Breast epithelium (tissue), 3 donors: ENCODE measurements at regions not wholly inside any gene's neighbourhood (a gene's known extent, or its start where the extent isn't known, plus 50 kb on each side); places are given as distances from the start of the nearest gene placed in this dataset.
"Not testable (repeated sequence)": the region's sequence is repeated elsewhere in the genome, so short reads cannot be mapped to it uniquely, and the experiment has no call there.

ENCODE experiments used
- CTCF ChIP-seq, 3 donors: fragments of 450-650 bp; IDR thresholded peaks; one replicate each; pipeline ENCODE4 v1.5.1; 2016 to 2017; ENCODE audit warnings: antibody characterized with exemption in 3 of 3, mild to moderate bottlenecking in 3 of 3, moderate library complexity in 3 of 3
- POLR2A ChIP-seq: fragments of 450-650 bp; IDR thresholded peaks from one replicate; pipeline ENCODE4 v1.6.1; 2016; ENCODE audit warnings: antibody characterized with exemption, mild to moderate bottlenecking, moderate library complexity
- POLR2AphosphoS5 ChIP-seq, 3 donors: sonication (generic); formaldehyde crosslinking; IDR thresholded peaks; one replicate each; pipeline ENCODE4 v1.6.1; 2017; ENCODE audit warnings: antibody characterized with exemption in 3 of 3

DNA sequence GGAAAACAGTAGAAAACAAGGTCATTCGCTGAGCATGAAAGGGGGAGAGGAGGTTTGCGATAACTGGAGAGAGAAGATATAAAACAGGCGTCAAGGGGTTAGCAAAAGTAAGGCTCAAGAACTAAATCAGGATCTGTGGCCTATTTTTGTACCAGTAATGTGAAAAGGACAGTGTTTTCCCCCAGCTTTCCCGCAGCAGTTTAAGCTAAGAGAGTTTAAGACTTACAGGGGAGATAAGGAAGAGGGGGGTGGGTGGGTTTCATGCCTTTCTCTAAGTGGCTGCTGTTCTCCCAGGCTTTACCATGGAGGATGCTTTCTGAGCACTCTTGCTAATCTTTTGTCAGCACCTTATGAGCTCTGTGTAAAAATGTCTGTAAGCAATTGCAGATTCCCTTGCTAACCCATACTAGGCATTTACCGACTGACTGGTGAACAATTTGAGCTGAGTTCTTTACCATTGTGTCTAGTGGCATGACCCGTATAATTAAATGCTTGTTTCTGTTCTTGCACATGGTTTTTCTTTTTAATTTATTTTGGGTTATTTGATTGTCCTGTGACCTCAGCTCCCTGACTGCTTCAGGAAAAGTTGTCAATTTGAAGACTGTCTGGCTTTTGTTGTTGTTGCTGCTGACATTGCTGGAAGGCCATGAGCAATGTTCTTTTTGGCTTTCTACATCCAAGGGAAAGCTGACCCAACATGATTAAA, 144.0 kb downstream of the KBTBD2 start:
- TF ChIP-seq CTCF (IDR thresholded peaks at IDR 0.05); POLR2A; POLR2AphosphoS5 (IDR thresholded peaks at IDR 0.05): not testable (repeated sequence)
